Panc1 (cell line): ENCODE measurements at regions not wholly inside any gene's neighbourhood (a gene's known extent, or its start where the extent isn't known, plus 50 kb on each side); places are given as distances from the start of the nearest gene placed in this dataset.

Experiments
- ATAC-seq: fragments of 200-7000 bp; cut with Tn5 transposase; 2 replicates; pipeline ENCODE4 v1.9.1; 2020; ENCODE audit warnings: mild to moderate bottlenecking, moderate library complexity
- BruUV-seq: library from RNA; stranded (reverse); fragments of 400-500 nt; replicated peaks from 2 replicates; lab custom pipeline; 2021; lab: Mats Ljungman, UMichigan
- CTCF ChIA-PET: fragments of 300-600 bp; sonication (Branson Sonifier 250); formaldehyde crosslinking; loops from one replicate; lab custom pipeline; 2022; ENCODE audit warnings: antibody characterized with exemption; lab: Charles Lee
- POLR2A ChIA-PET: fragments of 300-600 bp; sonication (Branson Sonifier 250); formaldehyde crosslinking; loops from one replicate; lab custom pipeline; 2022; ENCODE audit warnings: antibody characterized with exemption; lab: Charles Lee
- DNase-seq: peaks from one replicate; pipeline ENCODE4 v3.0.0-alpha.2; 2010; ENCODE audit warnings: low read depth, low spot score
- H3K27ac ChIP-seq: 2 replicates; pipeline ENCODE4 v1.5.1; 2011; ENCODE audit warnings: mild to moderate bottlenecking, low read length, inconsistent platforms
- H3K27me3 ChIP-seq: fragments of 200-500 bp; sonication (Bioruptor generic); 2 replicates; pipeline ENCODE4 v1.6.0; 2014; ENCODE audit warnings: low read length, inconsistent platforms; ENCODE audit not compliant: control insufficient read depth, insufficient read depth
- H3K36me3 ChIP-seq: fragments of 200-500 bp; sonication (Bioruptor generic); 2 replicates; pipeline ENCODE4 v1.5.1; 2014; ENCODE audit warnings: inconsistent platforms, mild to moderate bottlenecking, low read length, moderate library complexity; ENCODE audit not compliant: control insufficient read depth, insufficient read depth
- H3K4me1 ChIP-seq: 2 replicates; pipeline ENCODE4 v1.5.1; 2011; ENCODE audit warnings: inconsistent platforms, mild to moderate bottlenecking, low read length, moderate library complexity; ENCODE audit not compliant: control insufficient read depth, insufficient read depth
- H3K4me3 ChIP-seq, 2 experiments: 2 replicates each; pipeline ENCODE4 v1.5.1; 2011 to 2012; ENCODE audit warnings: low read depth in 2 of 2, low read length in 2 of 2, mild to moderate bottlenecking in 2 of 2, inconsistent platforms in 1 of 2, moderate library complexity in 1 of 2
- H3K9me3 ChIP-seq: fragments of 200-500 bp; sonication (Bioruptor generic); 2 replicates; pipeline ENCODE4 v1.5.1; 2014; ENCODE audit warnings: low read depth, mild to moderate bottlenecking, inconsistent platforms, low read length, moderate library complexity; ENCODE audit not compliant: control insufficient read depth, insufficient read depth
- CTCF ChIP-seq: fragments of 450-650 bp; IDR thresholded peaks from 2 replicates; pipeline ENCODE4 v1.5.1; 2017; ENCODE audit warnings: mild to moderate bottlenecking
- POLR2AphosphoS5 ChIP-seq: IDR thresholded peaks from 2 replicates; pipeline ENCODE4 v1.6.1; 2012; ENCODE audit warnings: mild to moderate bottlenecking, low read depth, low read length, moderate library complexity
- REST ChIP-seq, 2 experiments: IDR thresholded peaks; 2 replicates each; pipeline ENCODE4 v1.6.1; 2011 to 2012; ENCODE audit warnings: low read depth in 2 of 2, control low read depth in 1 of 2, low read length in 1 of 2, mild to moderate bottlenecking in 1 of 2, moderate library complexity in 1 of 2; ENCODE audit not compliant: insufficient read depth in 1 of 2
- SIN3A ChIP-seq: IDR thresholded peaks from 2 replicates; pipeline ENCODE4 v1.6.1; 2012; ENCODE audit warnings: low read depth, mild to moderate bottlenecking, low read length, moderate library complexity, borderline replicate concordance; ENCODE audit not compliant: insufficient read depth
- TCF7L2 ChIP-seq: IDR thresholded peaks from 2 replicates; pipeline ENCODE4 v1.6.1; 2011; ENCODE audit warnings: mild to moderate bottlenecking, low read depth, low read length, inconsistent platforms
- in situ Hi-C: cut with HindIII; loops from 2 replicates; pipeline ENCODE4 v1.10.0; 2016; ENCODE audit warnings: low sequenced_read_pairs, low pct_unique_long_range_greater_than_20kb
- intact Hi-C: fragments of 100-400 bp; cut with micrococcal nuclease; formaldehyde crosslinking; loops from one replicate; pipeline ENCODE4 v1.10.0; 2022; ENCODE audit not compliant: unreplicated experiment

GRCh38 chr1:36657826-36658225 lies 175.1 kb upstream of the CSF3R start:
- BruUV-seq, result no TSS peak
- Histone ChIP-seq H3K4me1 (no peaks in the 10 kb centered on the region), H3K27me3 (peaks cover 8% of the 10 kb centered on the region; the same call in 1 of the 2 replicates), H3K36me3 (no peaks in the 10 kb centered on the region), H3K9me3 (no peaks in the 10 kb centered on the region), H3K27ac (no peak overlapping the region), H3K4me3 (no peak overlapping the region)
- in situ Hi-C loops, result no loop called here
- ATAC-seq, result no peak
- intact Hi-C loops, result no loop called here
- no peak for DNase-seq
- ChIA-PET POLR2A (no interaction called here), CTCF (interaction anchor here (0.6 kb wide), 2 partner anchors 57 to 369 kb away, joined by 3 read pairs; no protein-coding TSS in a partner anchor)
- TF ChIP-seq CTCF, result no peak

- Histone ChIP-seq H3K9me3 (no peaks in the 10 kb centered on the region), H3K27ac (no peak overlapping the region), H3K36me3 (no peaks in the 10 kb centered on the region), H3K4me1 (no peaks in the 10 kb centered on the region), H3K27me3 (peaks cover 8% of the 10 kb centered on the region; the same call in 1 of the 2 replicates), H3K4me3 (no peak overlapping the region)
- ChIA-PET POLR2A (no interaction called here), CTCF (no interaction called here)
- in situ Hi-C loops, result no loop called here
- intact Hi-C loops, result no loop called here
- DNase-seq, result no peak
- no peak for ATAC-seq
- TF ChIP-seq CTCF (no peak), REST (IDR thresholded peaks at IDR 0.05; ENCODE audit: insufficient read depth in 1 of 2, low read depth in 2 of 2, low read length in 1 of 2) (no peak), SIN3A (no peak), TCF7L2 (no peak), POLR2AphosphoS5 (no peak)
- no TSS peak for BruUV-seq
Observed at GRCh38 chr1:36656838-36657237, 174.1 kb upstream of the CSF3R start.
